GM19455 (cell line): ENCODE measurements at regions not wholly inside any gene's neighbourhood (a gene's known extent, or its start where the extent isn't known, plus 50 kb on each side); places are given as distances from the start of the nearest gene placed in this dataset.
"Not testable (repeated sequence)": the region's sequence is repeated elsewhere in the genome, so short reads cannot be mapped to it uniquely, and the experiment has no call there.

Experiments
- ATAC-seq: cut with Tn5 transposase; IDR thresholded peaks from one replicate; pipeline ENCODE4 v1.9.1; 2021; ENCODE audit not compliant: unreplicated experiment

DNA sequence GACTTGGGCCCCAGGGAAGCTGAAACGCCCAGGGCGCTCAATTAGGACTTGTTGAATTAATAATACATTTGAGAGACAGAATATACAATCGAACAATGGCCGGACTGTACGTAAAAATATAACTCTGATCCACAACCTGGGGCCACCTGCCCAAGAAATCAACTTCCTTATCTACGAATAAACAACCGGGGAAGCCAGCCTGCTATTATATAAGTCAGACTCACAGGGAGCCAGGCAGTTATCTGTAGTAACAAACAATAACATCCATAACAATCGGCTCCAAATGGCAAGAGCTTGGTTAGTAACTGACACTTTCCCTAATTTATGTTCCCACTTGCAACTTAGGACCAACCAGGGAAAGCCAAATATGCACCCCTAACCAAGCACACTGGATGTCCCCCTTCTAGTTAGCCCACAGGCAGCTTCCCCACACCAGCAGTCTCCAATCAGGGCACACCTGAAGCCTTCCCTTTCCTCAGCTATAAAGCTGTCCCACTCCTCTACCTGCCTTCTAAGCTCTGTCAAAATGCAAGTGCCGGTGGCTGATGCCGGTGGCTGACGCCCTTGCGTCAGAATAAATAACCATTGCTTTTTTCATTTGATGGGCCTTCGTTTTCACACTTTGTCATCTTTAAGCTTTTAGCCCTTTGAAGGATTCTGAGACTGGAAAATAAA lies 135.2 kb downstream of the FAM72B start:
- ATAC-seq: not testable (repeated sequence)

DNA sequence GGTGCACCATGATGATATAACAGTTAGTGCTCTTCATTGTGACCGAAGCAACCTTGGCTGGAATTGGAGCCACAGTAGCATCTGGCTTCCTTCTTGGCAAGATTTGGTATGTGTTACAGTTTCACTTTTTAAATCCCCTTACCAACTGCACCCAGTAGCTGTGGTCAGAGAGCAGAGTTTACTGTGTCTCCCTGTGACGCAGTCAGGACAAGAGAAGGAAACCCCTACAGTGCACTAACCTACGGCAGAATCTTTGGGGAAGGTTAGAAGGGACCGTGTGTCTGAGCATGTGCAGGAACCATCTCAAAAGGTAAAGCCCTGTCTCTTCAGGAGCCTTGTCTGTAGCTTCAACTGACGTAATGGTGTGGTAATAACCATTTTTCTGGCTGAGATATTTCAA lies 134.0 kb downstream of the FAM72B start:
- ATAC-seq: not testable (repeated sequence)

DNA sequence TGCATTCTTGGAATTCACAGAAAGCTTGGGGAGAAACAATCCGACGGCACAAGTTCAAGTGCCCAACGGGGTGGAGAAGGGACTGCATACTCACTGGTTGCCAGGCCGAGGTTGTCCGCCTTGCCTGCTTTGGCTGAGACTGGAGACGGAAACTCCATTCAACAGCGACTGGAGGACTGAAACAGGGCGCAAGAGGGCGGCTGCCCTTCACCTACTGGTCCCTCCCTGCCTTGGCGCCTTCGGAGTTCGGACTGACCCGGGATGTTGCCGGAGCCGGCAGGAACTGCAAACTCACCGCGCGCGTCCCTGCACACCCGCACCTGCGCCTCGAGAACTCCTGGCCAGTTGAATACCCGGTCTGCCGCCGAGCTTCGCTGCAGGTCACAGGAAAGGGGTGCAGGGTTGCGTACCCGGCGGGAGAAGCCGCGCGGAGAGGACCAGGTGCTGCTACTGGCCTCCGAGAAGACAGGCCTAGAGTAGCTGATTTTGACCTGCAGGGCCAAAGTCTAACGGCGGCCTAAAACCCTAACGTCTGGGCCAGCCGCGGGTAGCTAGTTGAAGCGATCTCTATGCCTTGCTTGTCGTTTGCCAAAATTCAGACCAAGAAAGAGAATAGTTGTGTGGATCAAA lies 132.9 kb downstream of the FAM72B start:
- ATAC-seq: not testable (repeated sequence)

DNA sequence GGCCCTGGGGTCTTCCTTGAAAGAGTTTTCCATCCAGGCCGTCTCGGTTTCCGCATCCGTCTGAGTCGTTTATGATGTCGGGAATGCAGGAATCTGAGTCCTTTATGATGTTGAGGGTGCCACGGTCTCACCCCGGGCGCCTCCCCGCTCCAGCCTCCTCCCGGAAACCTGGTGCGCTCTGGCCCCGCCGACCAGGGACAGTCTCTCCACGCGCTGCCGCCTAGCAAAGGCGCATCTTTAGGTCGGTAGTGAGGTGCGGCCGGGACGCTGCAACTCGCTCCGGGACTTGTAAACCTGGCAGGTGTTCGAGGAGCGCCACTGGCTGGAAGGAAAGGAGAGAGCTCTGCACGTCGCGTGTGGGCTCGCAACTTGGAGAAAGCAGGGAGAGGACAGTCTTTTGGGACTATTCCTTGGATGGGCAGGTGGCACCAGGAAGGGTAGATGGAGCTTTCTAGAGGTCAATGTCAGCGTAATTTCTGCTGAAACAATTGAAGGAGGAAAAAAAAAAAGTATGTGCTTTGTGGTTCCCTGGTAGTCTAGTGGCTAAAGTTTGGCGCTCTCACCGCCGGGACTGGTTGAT lies 132.0 kb downstream of the FAM72B start:
- not testable (repeated sequence) for ATAC-seq

DNA sequence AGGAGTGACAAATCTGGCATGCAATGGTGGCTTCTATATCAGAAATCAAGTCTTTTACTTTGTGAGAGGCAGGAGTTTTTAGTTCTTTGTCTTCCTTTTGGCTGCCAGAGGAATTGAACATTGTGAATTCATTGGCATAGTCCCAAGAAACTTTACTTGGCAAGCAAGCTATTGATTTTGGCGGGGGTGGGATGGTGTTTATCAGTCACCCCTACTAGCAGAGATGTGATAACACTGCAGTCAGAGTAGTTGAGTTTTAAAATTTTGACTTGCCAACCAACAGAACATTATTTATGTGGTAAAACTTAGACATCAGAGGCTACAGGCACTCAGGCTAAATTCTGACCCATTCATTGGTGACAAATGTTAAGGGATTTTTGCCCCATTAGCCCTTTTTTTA lies 129.2 kb downstream of the FAM72B start:
- not testable (repeated sequence) for ATAC-seq

DNA sequence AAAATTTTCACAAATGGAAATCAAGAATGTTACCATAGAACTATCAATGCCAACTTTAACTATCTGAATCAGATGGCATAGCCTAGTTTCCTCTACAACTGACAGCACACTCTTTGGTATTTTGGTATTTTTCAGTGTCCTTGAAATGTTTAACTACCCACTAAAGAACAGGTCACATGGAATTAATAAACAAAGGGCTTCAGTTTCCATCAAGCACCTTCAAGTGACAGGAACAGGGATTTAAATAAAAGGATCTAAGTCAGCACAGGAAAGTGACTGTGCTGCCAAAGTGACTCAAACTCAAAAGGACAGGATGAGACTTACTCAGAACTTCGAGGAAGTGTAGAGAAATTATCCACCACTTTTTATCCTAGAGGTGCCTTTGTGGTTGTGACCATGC lies 117.2 kb downstream of the FAM72B start:
- not testable (repeated sequence) for ATAC-seq

DNA sequence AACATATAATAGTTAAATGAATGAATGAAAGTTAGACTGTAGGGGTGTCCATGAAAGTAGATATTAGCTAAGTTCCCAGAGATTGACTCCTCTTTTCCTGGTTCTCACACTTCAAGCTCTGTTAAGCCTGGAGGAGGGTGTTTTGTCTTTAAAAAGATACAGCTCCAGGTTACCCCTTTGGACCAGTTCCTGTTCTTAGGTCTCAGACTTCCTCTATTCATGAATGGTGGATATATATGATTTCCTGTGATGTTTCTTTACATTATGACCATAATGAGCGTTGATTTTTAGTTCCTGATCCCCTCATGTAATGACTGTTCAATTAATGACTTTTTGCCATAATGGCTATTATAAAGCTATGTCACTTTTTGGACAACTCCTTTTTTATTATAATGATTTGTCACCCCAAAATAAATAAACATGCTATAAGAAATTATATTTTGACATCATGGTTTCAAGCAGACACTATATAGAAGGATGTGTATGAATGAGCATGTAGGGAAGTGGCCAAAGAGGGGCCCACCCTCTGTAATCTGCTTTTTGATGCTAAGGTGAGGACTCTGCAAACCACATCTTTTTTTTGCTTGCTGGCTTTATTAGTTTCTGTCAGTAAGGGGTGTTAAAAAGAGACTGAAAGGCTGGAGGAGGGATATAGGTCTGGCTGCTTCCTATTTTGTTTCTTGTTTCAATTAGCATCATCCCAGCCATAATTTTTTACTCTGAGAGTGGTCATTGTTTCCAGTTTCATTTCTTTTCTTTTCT lies 115.2 kb downstream of the FAM72B start:
- not testable (repeated sequence) for ATAC-seq

DNA sequence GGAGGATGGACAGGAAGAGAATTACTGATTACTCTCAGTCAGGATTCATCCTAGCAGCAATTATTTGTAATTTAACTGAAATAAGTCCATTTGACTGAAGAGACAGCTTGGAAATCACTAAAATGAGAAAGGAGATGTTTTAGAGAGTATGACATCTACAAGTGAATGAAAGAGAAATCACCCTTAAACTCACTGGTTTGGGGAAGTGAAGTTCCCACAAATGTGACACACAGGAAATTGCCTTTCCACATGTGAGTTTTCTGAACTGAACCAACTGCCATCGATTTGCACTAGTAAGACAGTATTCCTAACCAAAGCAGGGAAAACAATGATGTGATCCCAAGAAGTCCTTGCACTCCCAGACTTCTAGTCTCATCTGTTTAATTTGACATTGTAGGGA lies 110.3 kb downstream of the FAM72B start:
- ATAC-seq: not testable (repeated sequence)

DNA sequence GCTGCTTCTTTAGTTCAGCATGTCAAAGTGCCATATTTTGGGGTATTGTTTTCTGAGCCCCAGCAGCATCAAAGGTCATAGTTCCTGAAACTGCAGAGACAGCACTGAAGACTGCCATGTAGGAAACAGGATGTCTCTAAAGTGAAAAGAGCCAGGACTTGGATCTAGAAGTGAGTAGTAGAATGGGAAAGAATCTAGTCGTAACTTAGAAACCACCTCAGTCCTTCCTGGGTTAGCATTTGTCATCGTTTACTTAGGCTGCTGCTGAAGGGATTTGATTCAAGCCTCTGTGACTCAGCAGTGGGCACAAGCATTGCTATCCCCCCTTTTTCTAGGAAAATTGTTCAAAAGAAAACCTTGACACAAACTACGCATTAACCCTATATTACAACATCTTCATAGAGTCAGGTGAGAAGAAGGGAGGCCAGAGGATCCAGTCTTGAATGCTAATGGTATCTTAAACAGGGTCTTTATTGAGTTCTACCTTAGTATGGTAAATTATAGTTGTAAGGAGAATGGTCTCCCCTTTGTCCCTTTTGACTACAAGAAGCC lies 108.8 kb downstream of the FAM72B start:
- ATAC-seq: not testable (repeated sequence)

DNA sequence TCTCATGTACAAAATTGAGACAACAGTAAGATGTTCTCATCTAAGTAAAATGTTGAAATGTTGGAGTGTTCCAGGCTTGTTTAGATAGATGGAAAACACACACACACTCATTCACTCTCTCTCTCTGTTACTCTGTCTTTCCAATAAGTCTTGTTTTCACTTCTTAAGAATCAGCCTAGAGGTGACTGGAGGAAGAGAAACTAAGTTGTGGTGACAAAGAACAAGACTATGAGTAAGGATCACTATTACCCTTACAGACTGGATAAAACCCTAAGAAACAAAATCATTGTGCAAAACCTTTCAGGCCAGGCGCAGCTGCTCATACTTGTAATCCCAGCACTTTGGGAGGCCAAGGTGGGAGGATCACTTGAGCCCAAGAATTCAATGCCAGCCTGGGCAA lies 107.5 kb downstream of the FAM72B start:
- ATAC-seq: peak; percentile 76

DNA sequence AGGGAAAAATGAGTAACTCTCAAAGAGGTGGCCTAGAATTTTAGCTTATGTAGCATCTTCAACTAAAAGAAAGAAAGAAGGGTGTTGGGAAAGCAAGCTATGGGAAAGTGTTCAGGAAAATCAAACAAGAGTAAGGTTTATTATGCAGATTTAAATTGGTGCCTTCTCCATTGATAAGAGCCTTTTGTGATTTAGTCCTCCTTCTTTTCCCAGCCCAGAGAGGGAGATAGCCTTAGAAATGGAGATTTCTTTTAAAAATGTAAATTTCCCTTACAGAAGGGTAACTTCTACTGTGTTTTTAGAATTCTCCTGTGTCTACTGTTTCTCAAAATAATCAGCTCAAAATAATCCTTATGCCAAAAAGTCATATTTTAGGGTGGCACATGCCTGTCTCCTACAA lies 104.5 kb downstream of the FAM72B start:
- not testable (repeated sequence) for ATAC-seq

DNA sequence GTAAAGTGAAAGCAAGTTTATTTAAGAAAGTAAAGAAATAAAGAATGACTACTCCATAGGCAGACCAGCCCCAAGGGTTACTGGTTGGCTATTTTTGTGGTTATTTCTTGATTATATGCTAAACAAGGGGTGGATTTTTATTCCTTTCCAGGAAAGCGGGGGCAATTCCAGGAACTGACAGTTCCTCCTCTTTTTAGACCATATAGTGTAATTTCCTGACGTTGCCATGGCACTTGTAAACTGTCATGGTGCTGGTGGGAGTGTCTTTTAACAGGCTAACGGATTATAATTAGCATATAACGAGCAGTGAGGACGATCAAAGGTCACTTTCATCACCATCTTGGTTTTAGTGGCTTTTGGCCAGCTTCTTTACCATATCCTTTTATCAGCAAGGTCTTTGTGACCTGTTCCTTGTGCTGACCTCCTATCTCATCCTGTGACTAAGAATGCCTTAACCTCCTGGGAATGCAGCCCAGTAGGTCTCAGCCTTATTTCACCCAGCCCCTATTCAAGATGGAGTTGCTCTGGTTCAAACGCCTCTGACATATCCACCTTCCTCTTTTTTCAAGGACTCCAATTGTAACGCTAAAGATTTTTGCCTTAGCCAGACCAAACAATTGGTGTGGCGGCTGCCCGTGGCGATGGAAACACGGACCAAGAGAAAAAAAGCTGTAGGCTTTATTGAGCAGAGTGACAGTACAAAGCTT lies 103.8 kb downstream of the FAM72B start:
- not testable (repeated sequence) for ATAC-seq

DNA sequence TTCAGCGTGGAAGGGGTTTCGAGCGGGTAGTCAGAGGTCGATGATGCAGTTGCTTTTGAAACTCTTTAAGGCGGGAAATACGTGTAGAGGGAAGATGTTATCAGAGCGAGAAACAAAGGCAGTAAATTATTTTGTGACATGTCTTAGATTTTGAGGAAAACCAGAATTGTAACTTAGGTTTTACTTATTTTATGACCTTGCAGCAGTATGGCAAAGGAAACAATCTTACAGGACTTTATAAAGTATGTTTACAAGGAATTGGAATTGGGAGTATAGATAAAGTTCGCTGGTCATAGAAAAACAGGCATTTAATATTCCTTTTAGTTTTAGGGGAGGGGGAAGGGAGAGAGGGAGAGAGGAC lies 103.3 kb downstream of the FAM72B start:
- ATAC-seq: not testable (repeated sequence)

DNA sequence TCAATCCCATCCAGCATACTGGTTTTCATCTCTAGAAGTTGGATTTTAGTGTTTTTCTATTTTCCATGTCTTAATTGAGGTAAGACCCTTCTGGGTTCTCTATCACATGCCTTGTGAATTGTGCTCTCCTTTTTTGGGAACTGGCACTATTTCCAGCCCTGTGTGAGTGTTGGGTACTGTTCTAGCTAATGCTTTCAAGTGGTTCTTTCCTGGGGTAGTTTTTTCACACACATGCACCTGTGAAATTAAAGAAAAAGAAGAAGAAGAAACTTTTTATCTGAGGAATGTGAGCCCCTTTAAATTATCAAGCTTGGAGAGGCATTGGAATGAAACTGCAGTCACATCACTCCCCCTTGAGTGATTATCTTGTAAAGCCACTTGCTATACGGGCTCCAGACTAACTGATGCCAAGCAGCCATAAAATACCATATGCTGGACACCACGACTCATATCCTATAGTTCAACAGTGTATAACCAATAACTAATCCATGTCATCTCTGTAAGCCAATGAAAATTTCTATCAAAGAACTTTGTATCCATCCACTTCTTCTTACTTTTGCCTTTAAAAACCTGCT lies 102.4 kb downstream of the FAM72B start:
- not testable (repeated sequence) for ATAC-seq

DNA sequence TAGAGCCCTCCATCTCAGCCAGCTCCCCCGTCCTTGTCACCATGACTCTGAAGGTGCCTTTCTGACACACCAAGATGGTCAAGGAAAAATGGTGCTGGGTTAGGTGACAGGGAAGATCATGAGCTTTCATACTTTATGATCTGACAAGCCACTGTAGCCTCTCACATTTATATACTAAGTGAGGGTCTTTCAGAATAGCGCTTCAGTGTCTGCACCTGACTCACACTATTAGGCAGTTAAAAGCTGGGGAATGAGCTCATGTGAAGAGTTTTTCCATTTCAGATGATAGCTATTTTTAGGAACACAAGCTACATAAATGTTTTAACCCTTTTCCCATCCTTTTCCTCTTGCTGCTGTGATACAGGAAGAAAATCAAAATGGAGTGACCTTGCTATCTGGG lies 101.1 kb downstream of the FAM72B start:
- not testable (repeated sequence) for ATAC-seq

DNA sequence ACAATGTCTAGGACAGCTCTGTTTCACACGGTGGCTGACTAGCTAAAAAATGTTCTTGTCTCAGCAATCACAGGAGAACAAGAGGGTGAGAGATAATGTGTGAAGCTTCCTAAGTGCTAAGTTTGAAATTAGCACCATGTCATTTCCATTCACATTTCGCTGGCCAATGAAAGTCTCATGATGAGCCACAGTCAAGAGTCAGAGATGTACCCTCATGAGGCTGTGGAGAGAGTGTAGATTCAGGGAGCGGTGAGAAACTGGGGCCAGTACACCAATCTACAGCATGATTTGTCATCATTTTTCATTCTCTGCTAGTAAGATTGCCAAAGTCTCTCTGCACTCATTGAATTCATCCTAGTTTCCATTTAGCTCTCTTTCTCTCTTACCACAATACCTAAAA lies 97.9 kb downstream of the FAM72B start:
- not testable (repeated sequence) for ATAC-seq

DNA sequence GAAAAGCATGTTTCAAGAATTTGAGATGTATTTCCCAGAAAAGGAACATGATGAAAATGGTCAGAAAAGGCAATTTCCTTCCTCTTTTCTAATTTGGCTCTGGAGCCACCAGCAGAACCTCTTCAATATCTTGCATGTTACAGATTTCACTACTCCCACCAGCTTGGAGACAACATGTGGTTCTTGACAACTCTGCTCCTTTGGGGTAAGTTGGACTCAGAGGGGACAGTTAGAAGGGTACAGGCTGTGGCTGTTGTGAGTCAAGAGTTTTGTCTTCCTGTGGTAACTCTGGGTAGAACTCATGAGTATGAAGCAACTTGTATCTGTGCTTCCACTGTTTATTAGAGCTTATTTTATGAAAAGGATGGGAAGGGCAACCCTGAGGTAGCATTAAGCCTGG lies 96.9 kb downstream of the FAM72B start:
- ATAC-seq: not testable (repeated sequence)

DNA sequence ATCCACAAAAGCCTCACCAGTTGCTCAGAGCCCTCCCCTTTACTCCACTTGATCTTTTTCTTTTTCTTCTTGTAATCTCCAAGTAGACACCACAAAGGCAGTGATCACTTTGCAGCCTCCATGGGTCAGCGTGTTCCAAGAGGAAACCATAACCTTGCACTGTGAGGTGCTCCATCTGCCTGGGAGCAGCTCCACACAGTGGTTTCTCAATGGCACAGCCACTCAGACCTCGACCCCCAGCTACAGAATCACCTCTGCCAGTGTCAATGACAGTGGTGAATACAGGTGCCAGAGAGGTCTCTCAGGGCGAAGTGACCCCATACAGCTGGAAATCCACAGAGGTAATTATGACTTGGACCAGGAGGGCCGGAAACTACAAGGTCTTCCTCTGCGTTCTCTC lies 95.6 kb downstream of the FAM72B start:
- not testable (repeated sequence) for ATAC-seq

DNA sequence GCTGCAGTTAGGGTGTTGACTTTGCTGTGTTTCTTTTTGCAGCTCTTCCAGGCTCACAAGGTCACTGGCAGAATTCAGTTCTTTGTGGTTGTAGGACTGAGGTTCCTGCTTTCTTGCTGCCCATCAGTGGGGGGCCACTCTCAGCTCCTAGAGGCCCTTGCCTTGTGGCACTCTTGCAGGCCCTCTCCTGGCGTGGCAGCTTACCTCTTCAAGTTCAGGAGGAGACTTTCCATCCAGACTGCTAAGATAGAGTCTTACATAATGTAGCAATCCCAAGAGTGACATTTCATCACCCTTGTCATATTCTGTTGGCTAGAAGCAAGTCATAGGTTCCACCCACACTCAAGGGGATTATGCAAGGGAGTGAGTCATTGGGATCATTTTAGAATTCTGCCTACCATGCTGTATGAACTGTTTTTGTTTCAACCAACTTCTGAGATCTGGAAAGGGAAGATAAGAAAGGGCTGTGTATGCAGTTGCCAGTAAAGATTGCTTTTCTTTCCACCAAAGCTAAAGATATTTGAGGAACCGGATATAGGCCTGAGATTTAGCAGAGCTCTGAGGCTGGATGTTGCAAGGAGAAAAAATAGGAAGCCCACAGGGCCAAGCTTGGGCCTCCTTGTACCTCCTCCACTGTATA lies 91.7 kb downstream of the FAM72B start:
- not testable (repeated sequence) for ATAC-seq

DNA sequence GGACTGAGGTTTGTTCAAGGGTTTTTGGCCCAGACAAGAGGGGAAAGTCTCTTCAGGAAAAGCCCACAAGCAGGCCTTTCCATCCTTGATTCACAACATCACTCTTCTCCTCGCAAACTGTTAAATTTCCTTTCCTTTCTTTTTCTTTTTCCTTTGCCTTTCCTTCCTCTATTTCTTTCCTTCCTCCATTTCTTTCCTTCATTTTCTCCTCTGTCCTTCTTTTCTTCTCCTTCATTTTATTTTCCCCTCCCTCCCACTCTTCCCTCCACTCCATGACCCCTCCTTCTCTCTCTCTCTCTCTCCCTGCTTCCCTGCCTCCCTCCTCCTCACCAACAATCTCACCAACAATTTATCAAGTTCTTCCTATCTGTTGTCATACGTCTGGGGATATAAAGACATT lies 89.1 kb downstream of the FAM72B start:
- not testable (repeated sequence) for ATAC-seq
